BE2C (cell line): ENCODE measurements at regions not wholly inside any gene's neighbourhood (a gene's known extent, or its start where the extent isn't known, plus 50 kb on each side); places are given as distances from the start of the nearest gene placed in this dataset.

ENCODE experiments used
- DNase-seq: peaks from one replicate; pipeline ENCODE4 v3.0.0-alpha.2; 2020
- H3K27me3 ChIP-seq: fragments of 250-450 bp; sonication (Bioruptor Pico); 2 replicates; pipeline ENCODE4 v1.5.1; 2020; ENCODE audit warnings: mild to moderate bottlenecking
- H3K36me3 ChIP-seq: fragments of 250-450 bp; sonication (Bioruptor Pico); 2 replicates; pipeline ENCODE4 v1.5.1; 2020; ENCODE audit warnings: mild to moderate bottlenecking
- H3K4me1 ChIP-seq: fragments of 250-450 bp; sonication (Bioruptor Pico); 2 replicates; pipeline ENCODE4 v1.5.1; 2020
- H3K4me3 ChIP-seq: 2 replicates; pipeline ENCODE4 v1.5.1; 2011; ENCODE audit warnings: low read depth, low read length
- H3K9me3 ChIP-seq: fragments of 250-450 bp; sonication (Bioruptor Pico); 2 replicates; pipeline ENCODE4 v1.5.1; 2020
- TF ChIP-seq, protein P1 (sequence below): IDR thresholded peaks from 2 replicates; pipeline ENCODE4 v1.5.1; 2012; ENCODE audit warnings: mild to moderate bottlenecking, low read depth, low read length

DNA sequence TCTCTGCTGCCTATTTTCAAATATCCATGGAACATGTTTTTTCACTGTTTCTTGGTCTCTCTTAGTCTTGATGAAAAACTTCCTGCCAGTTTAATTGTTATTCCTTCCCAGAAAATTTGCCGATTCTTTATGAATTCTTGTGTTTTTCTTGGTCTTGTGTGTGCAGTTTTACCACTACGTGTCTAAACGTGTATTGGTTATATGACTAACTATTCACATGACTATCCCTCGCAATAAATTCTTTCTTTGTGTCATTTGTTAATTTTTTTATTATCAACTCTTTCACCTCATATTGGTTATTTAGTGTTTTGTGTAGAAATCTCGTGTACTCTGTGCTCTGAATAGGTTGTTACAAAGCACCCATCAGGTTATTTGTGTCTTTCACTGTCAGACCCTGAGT is 315.4 kb downstream of the HAO1 start:
- Histone ChIP-seq H3K4me3 (no peak overlapping the region), H3K9me3 (no peaks in the 10 kb centered on the region), H3K36me3 (no peaks in the 10 kb centered on the region), H3K4me1 (no peaks in the 10 kb centered on the region), H3K27me3 (no peaks in the 10 kb centered on the region; the same call in none of the 2 replicates)
- no peak for DNase-seq
- TF ChIP-seq, protein P1, sequence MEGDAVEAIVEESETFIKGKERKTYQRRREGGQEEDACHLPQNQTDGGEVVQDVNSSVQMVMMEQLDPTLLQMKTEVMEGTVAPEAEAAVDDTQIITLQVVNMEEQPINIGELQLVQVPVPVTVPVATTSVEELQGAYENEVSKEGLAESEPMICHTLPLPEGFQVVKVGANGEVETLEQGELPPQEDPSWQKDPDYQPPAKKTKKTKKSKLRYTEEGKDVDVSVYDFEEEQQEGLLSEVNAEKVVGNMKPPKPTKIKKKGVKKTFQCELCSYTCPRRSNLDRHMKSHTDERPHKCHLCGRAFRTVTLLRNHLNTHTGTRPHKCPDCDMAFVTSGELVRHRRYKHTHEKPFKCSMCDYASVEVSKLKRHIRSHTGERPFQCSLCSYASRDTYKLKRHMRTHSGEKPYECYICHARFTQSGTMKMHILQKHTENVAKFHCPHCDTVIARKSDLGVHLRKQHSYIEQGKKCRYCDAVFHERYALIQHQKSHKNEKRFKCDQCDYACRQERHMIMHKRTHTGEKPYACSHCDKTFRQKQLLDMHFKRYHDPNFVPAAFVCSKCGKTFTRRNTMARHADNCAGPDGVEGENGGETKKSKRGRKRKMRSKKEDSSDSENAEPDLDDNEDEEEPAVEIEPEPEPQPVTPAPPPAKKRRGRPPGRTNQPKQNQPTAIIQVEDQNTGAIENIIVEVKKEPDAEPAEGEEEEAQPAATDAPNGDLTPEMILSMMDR: no peak

DNA sequence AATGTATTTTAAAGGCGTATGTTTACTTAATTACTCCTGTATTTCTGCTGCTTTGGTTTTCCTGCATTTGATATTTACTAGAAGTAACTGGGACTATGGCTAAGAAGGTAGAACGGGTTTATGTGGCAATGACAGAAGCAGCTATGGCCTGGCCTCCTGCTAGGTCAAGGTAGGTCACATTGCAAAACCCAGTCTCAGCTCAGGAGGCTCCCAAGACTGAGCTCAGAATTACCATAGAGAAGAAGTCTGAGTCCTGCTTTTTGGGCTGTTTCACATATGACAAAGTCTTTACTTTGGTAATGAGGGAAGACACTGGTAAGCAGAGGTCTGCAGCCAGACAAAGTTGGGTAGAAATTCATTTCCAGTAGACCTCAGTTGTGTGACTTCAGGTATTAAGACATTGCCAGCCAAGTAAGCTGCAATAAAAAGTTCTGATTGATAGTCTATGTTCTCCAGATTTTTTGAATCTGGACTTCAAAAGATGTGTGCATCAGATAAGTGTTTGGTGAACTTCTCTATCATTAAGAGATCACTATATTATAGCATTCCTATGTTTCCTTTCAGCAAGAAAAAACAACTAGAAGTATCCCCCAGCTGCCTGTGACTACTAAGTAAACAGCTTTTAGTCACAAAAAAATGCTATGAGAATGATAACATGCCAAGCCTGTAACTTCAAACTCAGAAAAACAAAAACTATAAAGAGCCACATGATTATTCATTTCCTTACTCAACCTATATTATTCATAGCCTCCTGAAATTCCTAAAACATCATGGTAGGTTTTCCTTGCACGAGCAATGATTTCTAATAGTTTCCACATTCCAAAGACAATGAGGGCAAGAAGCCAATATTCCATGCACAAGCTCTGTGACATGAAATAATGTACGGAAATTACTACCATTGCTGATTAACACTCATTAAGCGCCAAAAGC is 312.3 kb downstream of the HAO1 start:
- DNase-seq: no peak
- H3K27me3 ChIP-seq: no peaks in the 10 kb centered on the region; the same call in none of the 2 replicates

DNA sequence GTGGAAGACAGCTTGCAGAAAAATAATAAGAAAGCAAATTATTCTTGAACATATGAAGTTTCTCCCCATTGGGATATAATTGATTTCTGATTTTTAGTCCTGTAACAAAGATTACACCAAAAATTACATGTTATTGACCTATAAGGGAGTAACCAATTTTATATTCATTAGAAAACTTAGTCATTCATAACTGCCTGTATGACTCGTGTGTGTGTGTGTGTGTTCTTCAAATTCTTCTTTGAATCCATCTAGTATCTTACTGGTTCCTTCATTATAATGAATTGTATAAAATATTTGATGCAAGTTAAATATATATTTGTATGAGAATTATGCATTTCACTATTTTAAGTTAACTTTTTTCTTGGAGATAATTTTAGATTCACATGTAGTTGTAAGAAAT is 310.4 kb downstream of the HAO1 start:
- Histone ChIP-seq H3K4me3 (no peak overlapping the region), H3K4me1 (no peaks in the 10 kb centered on the region), H3K9me3 (no peaks in the 10 kb centered on the region), H3K27me3 (no peaks in the 10 kb centered on the region; the same call in none of the 2 replicates), H3K36me3 (no peaks in the 10 kb centered on the region)
- TF ChIP-seq, protein P1: no peak
- DNase-seq: no peak

More for the DNA sequence above, 312.3 kb downstream of the HAO1 start:
- TF ChIP-seq, protein P1: no peak
- H3K9me3 ChIP-seq: no peaks in the 10 kb centered on the region
- no peaks in the 10 kb centered on the region for H3K36me3 ChIP-seq
- no peaks in the 10 kb centered on the region for H3K4me1 ChIP-seq
- no peak overlapping the region for H3K4me3 ChIP-seq

DNA sequence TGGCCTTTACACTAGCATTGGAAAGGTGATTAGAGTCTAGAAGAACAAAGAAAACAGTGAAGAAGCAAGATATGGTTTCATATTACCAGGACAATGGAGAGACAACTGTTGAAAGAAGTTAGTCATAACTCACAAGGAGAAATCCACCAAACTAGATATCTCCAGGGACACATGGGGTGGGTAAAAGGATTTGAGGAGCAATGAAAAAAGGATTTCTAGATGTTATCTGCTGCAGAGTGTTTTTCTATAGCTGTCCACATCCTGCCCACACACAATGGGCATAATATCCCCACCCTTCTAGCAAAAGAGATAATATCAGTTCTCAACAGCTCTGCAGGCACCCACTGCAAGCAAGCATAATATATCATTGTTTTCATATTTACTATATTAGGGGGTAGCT is 303.1 kb downstream of the HAO1 start:
- H3K4me1 ChIP-seq: no peaks in the 10 kb centered on the region
- TF ChIP-seq, protein P1: no peak
- H3K27me3 ChIP-seq: no peaks in the 10 kb centered on the region
- H3K4me3 ChIP-seq: no peak overlapping the region
- no peaks in the 10 kb centered on the region for H3K36me3 ChIP-seq
- no peak for DNase-seq
- no peaks in the 10 kb centered on the region for H3K9me3 ChIP-seq

DNA sequence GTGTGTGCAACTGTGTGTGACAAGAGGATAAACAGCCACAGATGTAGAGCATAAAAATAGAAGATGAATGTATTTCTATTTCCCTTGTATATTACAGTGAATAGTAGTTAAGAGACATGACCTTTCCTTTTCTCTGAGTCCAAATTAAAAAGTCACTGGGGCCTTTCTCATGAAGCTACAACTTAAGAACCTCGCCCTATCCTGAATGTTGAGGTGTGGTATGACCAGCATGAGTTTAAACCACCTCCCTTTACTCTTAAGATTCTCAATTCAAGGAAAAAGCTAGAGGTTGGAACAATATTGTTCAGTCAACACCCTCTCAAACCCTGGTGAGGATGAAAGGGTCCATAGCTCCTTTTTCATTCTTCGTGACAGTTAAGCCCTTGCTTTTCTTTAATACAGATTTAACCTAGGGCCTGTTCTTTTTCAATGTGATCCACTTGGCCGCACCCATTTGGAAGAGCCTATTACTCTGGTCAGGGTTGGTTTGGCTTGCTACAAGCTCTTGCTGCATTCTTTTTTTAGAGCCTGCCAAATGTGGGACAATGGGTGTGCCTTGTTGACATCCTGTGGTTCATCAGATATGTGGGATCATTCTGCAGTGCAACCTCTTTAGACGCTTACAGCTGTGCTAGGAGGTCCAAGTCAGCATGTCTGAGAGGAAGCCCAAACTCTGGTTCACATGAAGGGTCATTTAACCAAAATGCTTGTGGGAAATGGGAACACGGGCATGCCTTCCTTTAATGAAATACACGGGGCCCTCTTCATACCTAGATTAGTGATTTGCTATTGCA is 290.0 kb downstream of the HAO1 start:
- Histone ChIP-seq H3K27me3 (peaks cover 4% of the 10 kb centered on the region), H3K4me3 (no peak overlapping the region), H3K4me1 (no peaks in the 10 kb centered on the region), H3K36me3 (no peaks in the 10 kb centered on the region), H3K9me3 (no peaks in the 10 kb centered on the region; the same call in 1 of the 2 replicates)
- DNase-seq: no peak
- TF ChIP-seq, protein P1: no peak
